ENCODE measurements at regions not wholly inside any gene's neighbourhood (a gene's known extent, or its start where the extent isn't known, plus 50 kb on each side); places are given as distances from the start of the nearest gene placed in this dataset.

GRCh38 chr12:93061473-93062419 lies 132.7 kb upstream of the EEA1 start:
- TF ChIP-seq CTCF (IDR thresholded peaks at IDR 0.05; ENCODE audit: insufficient read depth, low read length, missing control alignments): no peak
- no peak for DNase-seq (ENCODE audit: low read depth, low spot score)
- ChIA-PET POLR2A (no interaction called here), CTCF (interaction anchor here (1.0 to 1.8 kb wide), 3 partner anchors 36 to 354 kb away, joined by 3 to 4 read pairs (median 3); no protein-coding TSS in a partner anchor)
- H3K4me3 ChIP-seq (ENCODE audit: low read depth, low read length): no peak overlapping the region

GRCh38 chr12:93065896-93066295 lies 136.8 kb upstream of the EEA1 start:
- CTCF ChIA-PET: interaction anchor here (1.0 kb wide), 1 partner anchor 10 kb away, joined by 3 read pairs; no protein-coding TSS in a partner anchor
- POLR2A ChIA-PET: no interaction called here
- no peak overlapping the region for H3K4me3 ChIP-seq (ENCODE audit: low read depth, low read length)
- no peak for DNase-seq (ENCODE audit: low read depth, low spot score)
- TF ChIP-seq CTCF (IDR thresholded peaks at IDR 0.05; ENCODE audit: insufficient read depth, low read length, missing control alignments): no peak

- no peak overlapping the region for H3K4me3 ChIP-seq (ENCODE audit: low read depth, low read length)
- POLR2A ChIA-PET: no interaction called here
- CTCF ChIA-PET: no interaction called here
- DNase-seq (ENCODE audit: low read depth, low spot score): no peak
- no peak for TF ChIP-seq CTCF (IDR thresholded peaks at IDR 0.05; ENCODE audit: insufficient read depth, low read length, missing control alignments)
Observed at GRCh38 chr12:93072340-93072739, 143.2 kb upstream of the EEA1 start.

GRCh38 chr12:93073324-93073723 lies 144.2 kb upstream of the EEA1 start:
- no peak for DNase-seq (ENCODE audit: low read depth, low spot score)
- CTCF ChIA-PET: no interaction called here
- POLR2A ChIA-PET: no interaction called here
- no peak for TF ChIP-seq CTCF (IDR thresholded peaks at IDR 0.05; ENCODE audit: insufficient read depth, low read length, missing control alignments)
- no peak overlapping the region for H3K4me3 ChIP-seq (ENCODE audit: low read depth, low read length)

GRCh38 chr12:93078059-93078458 lies 149.0 kb upstream of the EEA1 start:
- ChIA-PET POLR2A (no interaction called here), CTCF (interaction anchor here (0.7 to 1.0 kb wide), 3 partner anchors 10 to 319 kb away, joined by 3 to 4 read pairs (median 3); no protein-coding TSS in a partner anchor)
- no peak for DNase-seq (ENCODE audit: low read depth, low spot score)
- TF ChIP-seq CTCF (IDR thresholded peaks at IDR 0.05; ENCODE audit: insufficient read depth, low read length, missing control alignments): no peak
- no peak overlapping the region for H3K4me3 ChIP-seq (ENCODE audit: low read depth, low read length)

GRCh38 chr12:93078577-93078976 lies 149.5 kb upstream of the EEA1 start:
- POLR2A ChIA-PET: no interaction called here
- CTCF ChIA-PET: interaction anchor here (0.7 to 1.0 kb wide), 3 partner anchors 9 to 319 kb away, joined by 3 to 4 read pairs (median 3); no protein-coding TSS in a partner anchor
- TF ChIP-seq CTCF (IDR thresholded peaks at IDR 0.05; ENCODE audit: insufficient read depth, low read length, missing control alignments): no peak
- DNase-seq (ENCODE audit: low read depth, low spot score): no peak
- H3K4me3 ChIP-seq (ENCODE audit: low read depth, low read length): no peak overlapping the region

Data from AG04449 (cell line).